LNCAP (cell line): ENCODE measurements at regions not wholly inside any gene's neighbourhood (a gene's known extent, or its start where the extent isn't known, plus 50 kb on each side); places are given as distances from the start of the nearest gene placed in this dataset.

Source experiments
- CTCF ChIP-seq: fragments of 450-650 bp; IDR thresholded peaks from 2 replicates; pipeline ENCODE4 v1.5.1; 2017; ENCODE audit warnings: mild to moderate bottlenecking

GRCh38 chr1:22365331-22366295 lies 86.0 kb upstream of the ZBTB40 start:
- no peak for TF ChIP-seq CTCF

GRCh38 chr1:22366346-22366745 lies 85.3 kb upstream of the ZBTB40 start:
- TF ChIP-seq CTCF: no peak

GRCh38 chr1:22368125-22368524 lies 83.5 kb upstream of the ZBTB40 start:
- TF ChIP-seq CTCF: no peak

- no peak for TF ChIP-seq CTCF
These were observed 82.1 kb upstream of the ZBTB40 start for GRCh38 chr1:22369294-22370189.

GRCh38 chr1:22370190-22370498 lies 81.5 kb upstream of the ZBTB40 start:
- no peak for TF ChIP-seq CTCF

- TF ChIP-seq CTCF: no peak
These were observed 80.2 kb upstream of the ZBTB40 start for GRCh38 chr1:22371408-22371807.

- TF ChIP-seq CTCF: no peak
These were observed 78.4 kb upstream of the ZBTB40 start for GRCh38 chr1:22373252-22373651.
